SIG-M5 treated with dmso at 0.1 percent for 504 hours (cell line): ENCODE measurements at regions not wholly inside any gene's neighbourhood (a gene's known extent, or its start where the extent isn't known, plus 50 kb on each side); places are given as distances from the start of the nearest gene placed in this dataset.

Experiments used
- DNase-seq: peaks from one replicate; lab custom pipeline; 2025; ENCODE audit not compliant: unreplicated experiment; lab: John Stamatoyannopoulos, UW

GRCh38 chr22:27298332-27298731 is 503.2 kb downstream of the MN1 start:
- DNase-seq = no peak

DNA sequence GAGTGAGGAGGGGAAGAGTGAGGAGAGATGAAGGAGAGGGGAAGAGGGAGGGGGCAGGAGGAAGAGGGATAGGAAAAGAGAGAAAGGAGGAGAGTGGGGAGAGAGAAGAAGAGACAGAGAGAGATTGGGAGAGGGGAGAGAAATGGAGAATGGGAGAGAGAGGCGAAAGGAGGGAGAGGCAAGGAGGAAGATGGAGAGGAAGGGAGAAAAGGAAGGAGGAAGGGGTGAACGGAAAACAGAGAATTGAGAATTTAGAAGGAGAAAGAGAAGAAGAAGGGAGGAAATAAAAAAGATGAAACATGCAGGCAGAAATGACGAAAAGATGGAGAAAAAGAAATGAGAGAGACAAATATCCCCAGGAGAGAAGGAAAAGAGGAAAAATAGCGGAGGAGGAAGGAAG is 502.8 kb downstream of the MN1 start:
- DNase-seq = no peak

DNA sequence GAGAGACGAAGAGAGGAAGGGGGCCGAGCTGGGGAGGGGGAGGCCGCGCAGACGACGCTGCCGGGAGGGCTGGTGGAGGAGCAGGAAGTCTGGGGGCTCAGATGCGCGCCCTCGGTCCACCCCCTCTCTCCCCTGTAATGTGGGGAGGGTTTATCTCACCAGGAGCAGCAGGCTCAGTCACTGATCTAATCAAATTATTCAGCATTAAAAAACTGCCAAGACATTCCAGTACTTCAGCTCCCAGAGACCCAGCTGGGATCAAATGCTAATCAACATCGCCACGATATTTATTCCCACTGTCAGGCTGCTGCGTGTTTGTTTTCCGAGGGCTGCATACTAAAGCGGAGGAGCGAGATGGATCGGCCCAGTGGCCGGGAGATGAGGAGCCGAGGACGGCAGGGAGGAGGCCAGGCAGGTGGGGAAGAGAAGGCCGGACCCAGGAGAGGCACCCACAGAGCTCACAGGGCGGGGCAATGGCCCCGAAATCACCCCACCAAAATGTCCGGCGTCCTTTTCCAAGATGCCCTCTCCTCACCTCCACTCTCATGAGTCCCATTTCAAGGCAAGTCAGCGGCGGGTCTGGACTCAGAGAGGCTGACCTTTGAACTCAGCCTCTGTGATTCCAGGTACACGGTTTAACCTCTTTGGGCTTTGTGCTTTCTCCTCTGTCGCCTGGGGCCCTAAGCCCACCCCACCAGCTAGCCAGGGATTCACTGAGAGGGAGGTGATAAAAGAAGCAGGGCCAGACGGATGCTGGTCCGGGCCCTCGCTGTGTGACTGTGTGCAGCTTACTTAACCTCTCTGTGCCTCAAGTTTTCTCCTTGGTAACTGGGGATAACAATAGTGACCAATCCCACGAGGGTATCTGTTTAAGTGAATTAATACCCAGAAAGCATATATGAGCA is 502.1 kb downstream of the MN1 start:
- DNase-seq = no peak

- DNase-seq = no peak
Observed at GRCh38 chr22:27300536-27301285, 500.8 kb downstream of the MN1 start.

DNA sequence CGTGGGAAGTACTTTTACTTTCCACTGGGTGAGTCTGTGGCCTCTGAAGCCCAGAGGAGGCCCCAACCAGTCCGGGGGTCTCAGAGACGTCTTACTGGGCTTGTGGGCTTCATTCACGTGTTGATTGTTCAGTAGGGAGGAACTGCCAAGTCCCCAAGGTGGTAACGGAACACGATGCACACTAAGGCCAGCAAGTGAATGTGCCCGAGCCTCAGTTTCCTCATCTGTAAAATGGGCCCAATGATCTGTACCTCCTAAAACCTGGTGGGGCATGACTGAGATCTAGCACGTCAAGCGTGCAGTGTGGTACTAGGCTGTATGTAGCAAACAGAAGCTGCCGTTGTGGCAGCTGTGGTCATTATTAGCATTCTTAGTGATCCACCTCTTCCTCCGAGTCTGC is 499.1 kb downstream of the MN1 start:
- no peak for DNase-seq

DNA sequence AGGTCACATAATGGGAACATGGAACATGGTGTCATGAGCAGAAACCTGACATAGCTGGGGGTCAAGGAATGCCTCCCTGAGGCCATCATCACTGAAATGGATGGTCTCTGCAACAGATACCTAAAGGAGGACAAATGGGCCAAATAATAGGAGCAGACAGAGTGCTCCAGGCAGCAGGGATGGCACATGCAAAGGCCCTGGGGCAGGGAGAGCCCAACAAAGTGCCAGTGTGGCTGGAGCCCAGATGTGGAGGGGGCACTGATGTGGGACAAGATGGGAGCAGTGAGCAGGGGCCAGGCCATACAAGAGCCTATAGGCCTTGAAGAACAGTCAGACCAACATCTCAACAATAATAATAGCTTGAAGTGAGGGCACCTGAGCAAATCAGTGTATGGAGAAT is 497.8 kb downstream of the MN1 start:
- no peak for DNase-seq

DNA sequence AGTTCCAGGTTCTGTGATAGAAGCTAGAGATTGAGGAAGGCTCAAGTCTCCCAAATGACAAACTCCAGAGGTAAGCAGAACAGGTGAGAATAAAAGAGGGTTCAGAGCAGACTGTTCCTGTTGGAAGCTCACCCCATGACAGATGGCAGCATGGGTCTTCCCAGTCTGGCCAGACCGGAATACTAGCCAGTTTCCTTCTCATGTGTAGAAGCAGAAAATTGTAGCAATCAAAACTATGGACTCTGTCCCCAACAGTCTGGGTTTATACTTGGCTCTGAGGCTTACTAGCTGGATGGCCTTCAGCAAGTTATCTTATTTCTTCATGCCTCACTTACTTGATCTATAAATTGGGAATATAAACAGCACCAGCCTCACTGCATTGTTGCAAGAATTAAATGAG is 494.8 kb downstream of the MN1 start:
- DNase-seq = no peak

GRCh38 chr22:27307545-27308247 is 493.9 kb downstream of the MN1 start:
- no peak for DNase-seq

DNA sequence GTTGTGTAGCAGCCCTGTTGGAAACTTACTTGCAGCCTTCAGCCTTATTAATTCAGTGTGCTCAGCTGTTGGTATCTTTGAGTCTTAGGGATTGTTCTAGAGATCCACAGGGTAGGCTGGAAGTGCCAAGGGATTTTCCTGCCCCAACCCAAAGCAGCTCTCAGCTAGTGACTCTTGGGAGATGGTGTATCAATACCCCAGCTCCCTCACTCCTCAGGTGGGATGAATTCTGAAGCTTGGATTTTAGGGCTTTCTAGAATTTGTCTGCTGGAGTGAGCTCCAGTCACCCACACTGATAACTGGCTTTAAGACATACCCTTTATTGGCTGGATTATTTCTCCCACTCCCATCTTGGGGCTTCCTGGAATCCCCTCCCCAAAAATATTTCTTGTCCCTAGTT is 493.0 kb downstream of the MN1 start:
- no peak for DNase-seq

- no peak for DNase-seq
Observed at GRCh38 chr22:27309697-27310096, 491.9 kb downstream of the MN1 start.

DNA sequence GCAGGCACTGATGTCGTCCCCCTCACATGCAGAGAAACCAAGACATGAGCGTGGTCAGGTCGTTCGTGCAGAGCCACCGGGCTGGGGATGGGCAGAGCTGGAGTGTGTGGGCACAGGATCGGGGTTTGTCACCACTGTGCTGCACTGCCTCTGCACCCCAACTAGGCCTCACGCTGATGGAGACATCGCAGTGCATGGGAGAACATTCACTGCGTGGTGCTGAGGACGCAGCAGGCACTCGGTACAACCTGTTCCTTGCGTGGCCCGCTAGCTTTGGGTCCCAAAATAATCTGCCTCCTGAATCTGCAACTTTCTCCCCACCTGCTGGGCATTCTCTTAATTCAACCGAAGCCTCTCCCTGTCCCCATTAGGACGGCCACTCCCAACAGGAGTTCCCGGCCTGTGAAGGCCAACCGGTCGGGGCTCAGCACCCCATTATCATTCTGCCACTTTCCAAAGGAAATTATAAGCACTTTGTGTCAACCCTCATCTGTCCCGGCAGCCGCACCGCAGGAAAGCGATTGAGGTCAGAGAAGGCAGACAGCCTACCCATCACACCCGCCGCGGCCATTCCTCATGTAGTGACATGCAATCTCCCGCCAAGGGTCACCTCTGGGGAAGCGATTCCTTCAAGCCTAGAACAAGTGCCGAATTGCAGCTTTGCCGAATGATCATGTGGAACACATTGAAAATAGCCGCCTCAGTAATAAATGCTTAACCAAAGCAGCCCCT is 490.4 kb downstream of the MN1 start:
- DNase-seq = no peak

DNA sequence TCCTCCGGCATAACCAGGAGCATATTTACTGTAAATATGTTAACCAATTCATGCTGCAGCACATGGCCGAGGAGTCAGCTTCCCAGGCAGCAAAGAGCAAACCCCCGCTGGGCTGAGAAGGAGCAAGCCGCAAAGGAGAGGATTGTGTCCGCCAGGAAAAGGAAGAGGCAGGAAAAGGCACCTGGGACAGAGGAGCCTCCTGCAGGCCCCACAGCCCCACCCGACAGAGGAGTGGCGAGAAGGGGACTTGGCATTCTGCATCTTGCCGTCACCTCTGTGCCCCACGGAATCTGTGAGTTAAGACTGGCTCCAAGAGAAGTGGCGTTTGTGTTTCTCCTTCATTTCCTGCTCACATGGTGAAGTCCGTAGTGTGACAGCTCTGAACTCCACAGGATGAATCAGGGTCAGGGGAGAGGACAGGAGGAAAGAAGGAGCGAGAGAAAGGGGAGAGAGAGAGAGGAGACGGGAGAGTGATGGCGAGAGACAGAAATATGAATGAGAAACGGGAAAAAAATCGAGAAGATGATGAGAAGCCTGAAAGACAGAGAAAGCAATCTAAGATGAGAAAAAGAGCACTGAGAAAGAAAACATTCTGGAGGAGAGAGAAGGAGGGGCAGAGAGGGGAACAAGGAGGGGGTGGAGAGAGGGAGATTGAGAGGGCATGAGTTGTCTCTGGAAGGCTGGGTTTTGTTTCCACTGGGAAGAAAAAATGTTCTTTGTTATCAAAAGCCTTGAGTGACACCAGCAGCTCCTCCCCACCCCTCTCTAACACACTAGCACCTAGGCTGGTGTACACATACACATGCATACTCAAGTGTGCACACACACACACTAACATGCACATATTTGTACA is 489.6 kb downstream of the MN1 start:
- no peak for DNase-seq

DNA sequence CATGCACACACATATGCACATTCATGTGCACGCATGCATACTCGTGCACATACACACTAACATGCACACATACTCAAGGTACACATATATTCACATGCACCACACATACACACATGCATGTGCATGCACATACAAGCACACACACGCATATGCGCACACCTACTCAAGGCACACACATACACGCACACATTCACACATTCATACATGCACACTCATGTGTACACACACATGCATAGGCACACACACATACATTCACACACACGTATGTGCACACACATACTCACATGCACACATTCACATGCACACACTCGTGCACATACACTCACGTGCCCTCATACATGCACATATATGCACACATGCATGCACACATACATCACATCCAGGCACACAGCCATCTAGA is 489.0 kb downstream of the MN1 start:
- DNase-seq = no peak

- no peak for DNase-seq
Observed at GRCh38 chr22:27312966-27313855, 488.3 kb downstream of the MN1 start.

- DNase-seq = no peak
Observed at GRCh38 chr22:27314276-27314807, 487.2 kb downstream of the MN1 start.

GRCh38 chr22:27315833-27316232 is 485.7 kb downstream of the MN1 start:
- DNase-seq = no peak

- no peak for DNase-seq
Observed at GRCh38 chr22:27317096-27317495, 484.5 kb downstream of the MN1 start.

DNA sequence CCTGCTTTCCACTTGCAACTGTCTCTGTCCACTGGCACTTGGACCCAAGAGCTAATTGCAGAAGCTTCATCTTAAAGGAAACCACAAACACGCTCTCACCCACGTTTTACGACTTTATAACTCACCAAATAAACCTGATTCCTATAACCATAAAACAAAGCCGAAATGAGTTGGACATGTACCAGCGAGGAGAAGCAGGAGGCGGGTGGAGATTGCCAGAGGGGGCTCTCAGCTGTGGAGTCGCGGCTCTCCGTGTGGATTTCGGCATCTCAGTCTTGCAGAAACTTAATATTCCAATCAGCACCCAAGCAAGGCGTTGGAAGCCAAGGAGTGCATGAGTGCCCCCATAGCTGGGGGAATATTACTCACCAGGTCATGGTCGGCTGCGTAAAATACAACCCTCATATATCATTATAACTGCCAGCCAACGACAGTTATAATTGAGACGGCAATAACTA is 483.6 kb downstream of the MN1 start:
- no peak for DNase-seq

DNA sequence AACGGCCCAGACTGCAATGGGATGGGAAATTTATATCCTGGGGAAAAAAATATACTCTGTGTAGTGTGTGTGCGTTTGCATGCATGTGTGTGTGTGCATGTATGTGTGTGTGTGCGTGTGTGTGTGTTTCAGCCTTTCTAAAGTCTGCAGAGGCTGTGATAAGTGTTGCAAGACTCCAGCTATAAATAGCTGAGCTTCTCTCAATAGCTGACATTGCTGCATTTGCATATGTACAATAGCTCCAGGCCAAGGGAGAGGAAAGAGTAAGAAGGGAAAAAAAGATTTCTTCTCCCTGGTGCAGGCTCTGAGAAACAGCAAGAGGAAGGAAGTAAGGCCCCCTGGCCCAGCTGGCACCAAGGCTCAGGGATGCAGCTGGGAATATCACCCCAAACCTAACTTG is 483.0 kb downstream of the MN1 start:
- no peak for DNase-seq
